ENCODE measurements at regions not wholly inside any gene's neighbourhood (a gene's known extent, or its start where the extent isn't known, plus 50 kb on each side); places are given as distances from the start of the nearest gene placed in this dataset.

- TF ChIP-seq, protein P1, sequence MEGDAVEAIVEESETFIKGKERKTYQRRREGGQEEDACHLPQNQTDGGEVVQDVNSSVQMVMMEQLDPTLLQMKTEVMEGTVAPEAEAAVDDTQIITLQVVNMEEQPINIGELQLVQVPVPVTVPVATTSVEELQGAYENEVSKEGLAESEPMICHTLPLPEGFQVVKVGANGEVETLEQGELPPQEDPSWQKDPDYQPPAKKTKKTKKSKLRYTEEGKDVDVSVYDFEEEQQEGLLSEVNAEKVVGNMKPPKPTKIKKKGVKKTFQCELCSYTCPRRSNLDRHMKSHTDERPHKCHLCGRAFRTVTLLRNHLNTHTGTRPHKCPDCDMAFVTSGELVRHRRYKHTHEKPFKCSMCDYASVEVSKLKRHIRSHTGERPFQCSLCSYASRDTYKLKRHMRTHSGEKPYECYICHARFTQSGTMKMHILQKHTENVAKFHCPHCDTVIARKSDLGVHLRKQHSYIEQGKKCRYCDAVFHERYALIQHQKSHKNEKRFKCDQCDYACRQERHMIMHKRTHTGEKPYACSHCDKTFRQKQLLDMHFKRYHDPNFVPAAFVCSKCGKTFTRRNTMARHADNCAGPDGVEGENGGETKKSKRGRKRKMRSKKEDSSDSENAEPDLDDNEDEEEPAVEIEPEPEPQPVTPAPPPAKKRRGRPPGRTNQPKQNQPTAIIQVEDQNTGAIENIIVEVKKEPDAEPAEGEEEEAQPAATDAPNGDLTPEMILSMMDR (IDR thresholded peaks at IDR 0.05) = no peak
- TF ChIP-seq EP300 (IDR thresholded peaks at IDR 0.05) = no peak
Measured at GRCh38 chr20:23294166-23294565, 56.4 kb upstream of the NXT1 start.
